Effector memory CD4-positive, alpha-beta T cell (primary cell): ENCODE measurements at regions not wholly inside any gene's neighbourhood (a gene's known extent, or its start where the extent isn't known, plus 50 kb on each side); places are given as distances from the start of the nearest gene placed in this dataset.
"Not testable (repeated sequence)": the region's sequence is repeated elsewhere in the genome, so short reads cannot be mapped to it uniquely, and the experiment has no call there.

Source experiments
- DNase-seq, 3 donors: peaks; one replicate each; pipeline ENCODE4 v3.0.0-alpha.2; 2020
- H3K27ac ChIP-seq: 2 replicates; pipeline ENCODE4 v1.7.0; 2013; ENCODE audit warnings: mild to moderate bottlenecking, low read length, moderate library complexity; ENCODE audit not compliant: insufficient read depth, poor library complexity, severe bottlenecking
- H3K27me3 ChIP-seq: replicated peaks from 2 replicates; pipeline ENCODE4 v1.7.0; 2013; ENCODE audit warnings: mild to moderate bottlenecking, low read length; ENCODE audit not compliant: insufficient read depth, control insufficient read depth, poor library complexity, severe bottlenecking
- H3K36me3 ChIP-seq: 2 replicates; pipeline ENCODE4 v1.7.0; 2013; ENCODE audit warnings: mild to moderate bottlenecking, low read length, moderate library complexity; ENCODE audit not compliant: control insufficient read depth, insufficient read depth
- H3K4me1 ChIP-seq: 2 replicates; pipeline ENCODE4 v1.7.0; 2013; ENCODE audit warnings: low read length, mild to moderate bottlenecking; ENCODE audit not compliant: control insufficient read depth, insufficient read depth, poor library complexity, severe bottlenecking
- H3K4me3 ChIP-seq: 2 replicates; pipeline ENCODE4 v1.7.0; 2013; ENCODE audit warnings: low read length, low read depth, mild to moderate bottlenecking; ENCODE audit not compliant: insufficient read depth, poor library complexity, severe bottlenecking
- H3K9me3 ChIP-seq: 2 replicates; pipeline ENCODE4 v1.7.0; 2013; ENCODE audit warnings: mild to moderate bottlenecking, low read length, moderate library complexity; ENCODE audit not compliant: control insufficient read depth

GRCh38 chr2:176575237-176575744, 306.0 kb downstream of the MTX2 start:
- no peak for DNase-seq
- Histone ChIP-seq H3K36me3 (no peaks in the 10 kb centered on the region), H3K4me3 (no peak overlapping the region), H3K4me1 (no peaks in the 10 kb centered on the region), H3K9me3 (no peaks in the 10 kb centered on the region), H3K27ac (no peak overlapping the region), H3K27me3 (no peaks in the 10 kb centered on the region)

GRCh38 chr2:176577054-176577453, 307.8 kb downstream of the MTX2 start:
- H3K27ac ChIP-seq: no peak overlapping the region
- DNase-seq: no peak
- no peaks in the 10 kb centered on the region for H3K36me3 ChIP-seq
- H3K4me1 ChIP-seq: no peaks in the 10 kb centered on the region
- no peak overlapping the region for H3K4me3 ChIP-seq
- H3K9me3 ChIP-seq: no peaks in the 10 kb centered on the region
- no peaks in the 10 kb centered on the region for H3K27me3 ChIP-seq

GRCh38 chr2:176578292-176578691, 309.1 kb downstream of the MTX2 start:
- DNase-seq, H3K36me3 ChIP-seq, H3K4me3 ChIP-seq, H3K9me3 ChIP-seq, H3K27ac ChIP-seq, H3K4me1 ChIP-seq, H3K27me3 ChIP-seq: not testable (repeated sequence)

- H3K4me1 ChIP-seq: no peaks in the 10 kb centered on the region
- H3K27ac ChIP-seq: no peak overlapping the region
- H3K4me3 ChIP-seq: no peak overlapping the region
- H3K27me3 ChIP-seq: no peaks in the 10 kb centered on the region
- H3K36me3 ChIP-seq: no peaks in the 10 kb centered on the region
- DNase-seq: no peak
- no peaks in the 10 kb centered on the region for H3K9me3 ChIP-seq
Measured at GRCh38 chr2:176579608-176580007, 310.4 kb downstream of the MTX2 start.

GRCh38 chr2:176581557-176582165, 312.4 kb downstream of the MTX2 start:
- DNase-seq: no peak
- Histone ChIP-seq H3K27me3 (no peaks in the 10 kb centered on the region), H3K4me1 (no peaks in the 10 kb centered on the region), H3K4me3 (no peak overlapping the region), H3K9me3 (no peaks in the 10 kb centered on the region), H3K27ac (no peak overlapping the region), H3K36me3 (no peaks in the 10 kb centered on the region)

GRCh38 chr2:176582176-176582575, 312.9 kb downstream of the MTX2 start:
- no peaks in the 10 kb centered on the region for H3K4me1 ChIP-seq
- H3K9me3 ChIP-seq: no peaks in the 10 kb centered on the region
- no peak overlapping the region for H3K27ac ChIP-seq
- no peaks in the 10 kb centered on the region for H3K36me3 ChIP-seq
- no peak for DNase-seq
- H3K4me3 ChIP-seq: no peak overlapping the region
- H3K27me3 ChIP-seq: no peaks in the 10 kb centered on the region

- DNase-seq: no peak
- no peak overlapping the region for H3K4me3 ChIP-seq
- H3K9me3 ChIP-seq: no peaks in the 10 kb centered on the region
- H3K36me3 ChIP-seq: no peaks in the 10 kb centered on the region
- no peaks in the 10 kb centered on the region for H3K27me3 ChIP-seq
- H3K4me1 ChIP-seq: no peaks in the 10 kb centered on the region
- no peak overlapping the region for H3K27ac ChIP-seq
Measured at GRCh38 chr2:176582990-176583481, 313.8 kb downstream of the MTX2 start.

GRCh38 chr2:176583607-176584006, 314.4 kb downstream of the MTX2 start:
- DNase-seq: no peak
- no peak overlapping the region for H3K27ac ChIP-seq
- no peak overlapping the region for H3K4me3 ChIP-seq
- H3K9me3 ChIP-seq: no peaks in the 10 kb centered on the region
- H3K27me3 ChIP-seq: no peaks in the 10 kb centered on the region
- no peaks in the 10 kb centered on the region for H3K4me1 ChIP-seq
- no peaks in the 10 kb centered on the region for H3K36me3 ChIP-seq

- Histone ChIP-seq H3K27ac (no peak overlapping the region), H3K4me1 (no peaks in the 10 kb centered on the region), H3K27me3 (no peaks in the 10 kb centered on the region), H3K4me3 (no peak overlapping the region), H3K36me3 (no peaks in the 10 kb centered on the region), H3K9me3 (no peaks in the 10 kb centered on the region)
- DNase-seq: no peak
Measured at GRCh38 chr2:176584333-176584732, 315.1 kb downstream of the MTX2 start.

- Histone ChIP-seq H3K4me3 (no peak overlapping the region), H3K9me3 (no peaks in the 10 kb centered on the region)
Measured at GRCh38 chr2:176585291-176585690, 316.0 kb downstream of the MTX2 start.

More at GRCh38 chr2:176585291-176585690, 316.0 kb downstream of the MTX2 start:
- H3K27ac ChIP-seq: no peak overlapping the region
- no peaks in the 10 kb centered on the region for H3K4me1 ChIP-seq
- H3K36me3 ChIP-seq: no peaks in the 10 kb centered on the region
- no peaks in the 10 kb centered on the region for H3K27me3 ChIP-seq
- no peak for DNase-seq
